ENCODE measurements at regions not wholly inside any gene's neighbourhood (a gene's known extent, or its start where the extent isn't known, plus 50 kb on each side); places are given as distances from the start of the nearest gene placed in this dataset.

DNA sequence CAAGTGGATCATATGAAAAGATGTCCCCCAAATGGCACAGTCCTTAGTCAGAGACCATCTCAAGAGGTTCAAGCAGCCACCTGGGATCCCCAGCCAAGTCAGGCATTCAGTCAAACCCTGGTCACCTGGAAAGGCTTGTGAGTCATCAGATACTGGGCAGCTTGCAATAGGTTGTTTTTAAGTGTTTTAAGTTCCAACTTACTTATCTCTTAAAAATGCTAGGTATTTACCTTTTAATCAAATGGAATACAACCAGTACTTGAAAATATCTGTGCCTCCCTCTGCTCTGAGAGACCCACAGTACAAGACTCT lies 262.2 kb downstream of the WDR11 start:
- TF ChIP-seq, protein P1, sequence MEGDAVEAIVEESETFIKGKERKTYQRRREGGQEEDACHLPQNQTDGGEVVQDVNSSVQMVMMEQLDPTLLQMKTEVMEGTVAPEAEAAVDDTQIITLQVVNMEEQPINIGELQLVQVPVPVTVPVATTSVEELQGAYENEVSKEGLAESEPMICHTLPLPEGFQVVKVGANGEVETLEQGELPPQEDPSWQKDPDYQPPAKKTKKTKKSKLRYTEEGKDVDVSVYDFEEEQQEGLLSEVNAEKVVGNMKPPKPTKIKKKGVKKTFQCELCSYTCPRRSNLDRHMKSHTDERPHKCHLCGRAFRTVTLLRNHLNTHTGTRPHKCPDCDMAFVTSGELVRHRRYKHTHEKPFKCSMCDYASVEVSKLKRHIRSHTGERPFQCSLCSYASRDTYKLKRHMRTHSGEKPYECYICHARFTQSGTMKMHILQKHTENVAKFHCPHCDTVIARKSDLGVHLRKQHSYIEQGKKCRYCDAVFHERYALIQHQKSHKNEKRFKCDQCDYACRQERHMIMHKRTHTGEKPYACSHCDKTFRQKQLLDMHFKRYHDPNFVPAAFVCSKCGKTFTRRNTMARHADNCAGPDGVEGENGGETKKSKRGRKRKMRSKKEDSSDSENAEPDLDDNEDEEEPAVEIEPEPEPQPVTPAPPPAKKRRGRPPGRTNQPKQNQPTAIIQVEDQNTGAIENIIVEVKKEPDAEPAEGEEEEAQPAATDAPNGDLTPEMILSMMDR (IDR thresholded peaks at IDR 0.05), result no peak
- TF ChIP-seq POLR2A (IDR thresholded peaks at IDR 0.05), result no peak
